Heart left ventricle (tissue), 13 donors: ENCODE measurements at regions not wholly inside any gene's neighbourhood (a gene's known extent, or its start where the extent isn't known, plus 50 kb on each side); places are given as distances from the start of the nearest gene placed in this dataset.

Experiments used
- POLR2A ChIP-seq, 2 donors: fragments of 450-650 bp; IDR thresholded peaks; one replicate each; pipeline ENCODE4 v1.6.1; 2017; ENCODE audit warnings: antibody characterized with exemption in 2 of 2, mild to moderate bottlenecking in 2 of 2, moderate library complexity in 2 of 2
- TF ChIP-seq, protein P1 (sequence below), 12 donors: fragments of 200-600 bp; sonication (generic) in 4 of 12; IDR thresholded peaks; one replicate each; pipeline versions ENCODE4 v1.5.0 to v1.8.0; 2018 to 2022; ENCODE audit warnings: antibody characterized with exemption in 12 of 12, mild to moderate bottlenecking in 5 of 12
- donor health status: ischemic (EF 13 %, LVEDD 7.1; RV severe dilation, severe dysfunction).
- donor health status: DM: no; HTN: yes; CAD: no.
- donor health status: DM: no; HTN: no; CAD: no.
- donor health status: ischemic (EF 25% LVEDD 6.9; RV normal size, moderate dysfunction).
- donor health status: ischemic (EF 25% LVEDD 5.7; RV mildly dilated, moderate dysfunction).
- donor health status: ischemic (EF 35%, LVEDD 5.7; RV mildly dilated, moderate dysfunction).
- donor health status: nonischemic (EF 11% LVEDD 7.7; RV severe dilation, severe dysfunction).
- donor health status: DM: yes; HTN: yes; CAD: no.
- donor health status: PGD.
- donor health status: ischemic (EF 29% LVEDD 5.4; RV normal size, mild dysfunction).
- donor health status: nonischemic (EF 23%, LVEDD 6.1; RV moderate dilation, normal function).

DNA sequence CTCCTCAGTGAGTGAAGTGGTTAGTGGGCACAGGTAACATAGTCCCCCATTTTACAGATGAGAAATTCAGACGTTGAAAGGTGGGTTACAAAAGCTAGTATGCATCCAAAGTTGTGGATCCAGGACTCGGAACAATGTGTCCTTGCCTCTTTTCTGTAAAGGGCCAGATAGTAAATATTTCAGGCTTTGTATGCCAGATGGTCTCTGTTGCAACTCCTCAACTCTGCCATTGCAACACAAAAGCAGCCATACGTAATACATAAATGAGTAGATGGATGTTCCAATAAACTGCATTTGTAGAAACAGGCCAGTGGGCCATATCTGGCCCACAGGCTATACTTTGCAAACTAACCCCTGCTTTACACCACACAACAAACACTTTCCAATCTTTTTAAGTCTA lies 166.6 kb upstream of the PKDCC start:
- TF ChIP-seq, protein P1, sequence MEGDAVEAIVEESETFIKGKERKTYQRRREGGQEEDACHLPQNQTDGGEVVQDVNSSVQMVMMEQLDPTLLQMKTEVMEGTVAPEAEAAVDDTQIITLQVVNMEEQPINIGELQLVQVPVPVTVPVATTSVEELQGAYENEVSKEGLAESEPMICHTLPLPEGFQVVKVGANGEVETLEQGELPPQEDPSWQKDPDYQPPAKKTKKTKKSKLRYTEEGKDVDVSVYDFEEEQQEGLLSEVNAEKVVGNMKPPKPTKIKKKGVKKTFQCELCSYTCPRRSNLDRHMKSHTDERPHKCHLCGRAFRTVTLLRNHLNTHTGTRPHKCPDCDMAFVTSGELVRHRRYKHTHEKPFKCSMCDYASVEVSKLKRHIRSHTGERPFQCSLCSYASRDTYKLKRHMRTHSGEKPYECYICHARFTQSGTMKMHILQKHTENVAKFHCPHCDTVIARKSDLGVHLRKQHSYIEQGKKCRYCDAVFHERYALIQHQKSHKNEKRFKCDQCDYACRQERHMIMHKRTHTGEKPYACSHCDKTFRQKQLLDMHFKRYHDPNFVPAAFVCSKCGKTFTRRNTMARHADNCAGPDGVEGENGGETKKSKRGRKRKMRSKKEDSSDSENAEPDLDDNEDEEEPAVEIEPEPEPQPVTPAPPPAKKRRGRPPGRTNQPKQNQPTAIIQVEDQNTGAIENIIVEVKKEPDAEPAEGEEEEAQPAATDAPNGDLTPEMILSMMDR (IDR thresholded peaks at IDR 0.05) = no peak
- no peak for TF ChIP-seq POLR2A (IDR thresholded peaks at IDR 0.05)
